ENCODE measurements at regions not wholly inside any gene's neighbourhood (a gene's known extent, or its start where the extent isn't known, plus 50 kb on each side); places are given as distances from the start of the nearest gene placed in this dataset.

GRCh38 chr15:70466305-70466704 is 297.1 kb downstream of the UACA start:
- DNase-seq (ENCODE audit: low spot score) = no peak
- Histone ChIP-seq H3K9me2 (replicated peaks; ENCODE audit: insufficient read depth) (no peaks in the 10 kb centered on the region), H3K36me3 (replicated peaks; ENCODE audit: insufficient read depth, low read depth) (no peaks in the 10 kb centered on the region), H3K9me3 (ENCODE audit: low read depth) (no peaks in the 10 kb centered on the region), H3K27ac (no peak overlapping the region), H2AFZ (no peak overlapping the region), H3K27me3 (no peaks in the 10 kb centered on the region), H3K4me3 (no peak overlapping the region), H4K20me1 (ENCODE audit: insufficient read depth, poor library complexity, severe bottlenecking) (no peaks in the 10 kb centered on the region), H3K4me2 (no peak overlapping the region), H3K4me1 (ENCODE audit: insufficient read depth) (no peaks in the 10 kb centered on the region), H3K79me2 (no peaks in the 10 kb centered on the region)
- WGBS (ENCODE audit: low lambda C conversion rate, missing lambda C conversion rate) = 75% methylated on average over 3 of the region's 3 CpGs
- TF ChIP-seq EZH2phosphoT487 (IDR thresholded peaks at IDR 0.05; ENCODE audit: low read depth, severe bottlenecking, unreplicated experiment) = no peak
- TF ChIP-seq EZH2 (IDR thresholded peaks at IDR 0.05; ENCODE audit: borderline replicate concordance) = no peak
- no peak for TF ChIP-seq CTCF (IDR thresholded peaks at IDR 0.05; ENCODE audit: poor library complexity)

- no peak overlapping the region for H3K27ac ChIP-seq
- 88% methylated on average over 4 of the region's 4 CpGs for WGBS (ENCODE audit: low lambda C conversion rate, missing lambda C conversion rate)
- H3K4me3 ChIP-seq = no peak overlapping the region
- TF ChIP-seq EZH2phosphoT487 (IDR thresholded peaks at IDR 0.05; ENCODE audit: low read depth, severe bottlenecking, unreplicated experiment) (no peak), CTCF (IDR thresholded peaks at IDR 0.05; ENCODE audit: poor library complexity) (no peak), EZH2 (IDR thresholded peaks at IDR 0.05; ENCODE audit: borderline replicate concordance) (no peak)
- no peaks in the 10 kb centered on the region for H3K27me3 ChIP-seq
- H4K20me1 ChIP-seq (ENCODE audit: insufficient read depth, poor library complexity, severe bottlenecking) = no peaks in the 10 kb centered on the region
- H3K79me2 ChIP-seq = no peaks in the 10 kb centered on the region
- no peaks in the 10 kb centered on the region for H3K36me3 ChIP-seq (replicated peaks; ENCODE audit: insufficient read depth, low read depth)
- H3K4me1 ChIP-seq (ENCODE audit: insufficient read depth) = no peaks in the 10 kb centered on the region
- H3K9me2 ChIP-seq (replicated peaks; ENCODE audit: insufficient read depth) = no peaks in the 10 kb centered on the region
- H3K9me3 ChIP-seq (ENCODE audit: low read depth) = no peaks in the 10 kb centered on the region
- no peak overlapping the region for H2AFZ ChIP-seq
- no peak for DNase-seq (ENCODE audit: low spot score)
- H3K4me2 ChIP-seq = no peak overlapping the region
Observed at GRCh38 chr15:70465812-70466211, 297.5 kb downstream of the UACA start.

DNA sequence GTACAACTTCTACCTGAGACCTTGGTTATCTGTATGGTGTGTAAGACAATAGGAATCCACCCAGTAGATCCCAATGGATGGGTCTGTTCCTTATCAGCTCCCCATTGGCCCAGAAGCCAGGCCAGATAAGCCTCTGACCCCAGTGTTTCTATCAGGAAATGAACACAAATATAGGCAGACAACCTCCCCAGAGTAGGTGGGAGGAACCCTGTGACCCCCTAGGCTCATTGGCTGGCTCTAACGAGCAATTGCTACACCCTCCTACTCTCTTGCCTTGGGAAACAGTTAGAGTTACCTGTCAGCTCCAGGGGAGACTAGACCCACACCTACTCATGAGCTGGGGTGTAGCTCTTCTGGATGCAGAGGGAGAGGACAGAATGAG is 299.9 kb downstream of the UACA start:
- TF ChIP-seq EZH2 (IDR thresholded peaks at IDR 0.05; ENCODE audit: borderline replicate concordance) (no peak), CTCF (IDR thresholded peaks at IDR 0.05; ENCODE audit: poor library complexity) (no peak), EZH2phosphoT487 (IDR thresholded peaks at IDR 0.05; ENCODE audit: low read depth, severe bottlenecking, unreplicated experiment) (no peak)
- Histone ChIP-seq H3K79me2 (no peaks in the 10 kb centered on the region), H3K9me3 (ENCODE audit: low read depth) (no peaks in the 10 kb centered on the region), H3K27ac (no peak overlapping the region), H3K4me1 (ENCODE audit: insufficient read depth) (no peaks in the 10 kb centered on the region), H2AFZ (no peak overlapping the region), H4K20me1 (ENCODE audit: insufficient read depth, poor library complexity, severe bottlenecking) (no peaks in the 10 kb centered on the region), H3K27me3 (no peaks in the 10 kb centered on the region), H3K4me2 (no peak overlapping the region), H3K9me2 (replicated peaks; ENCODE audit: insufficient read depth) (no peaks in the 10 kb centered on the region), H3K4me3 (no peak overlapping the region), H3K36me3 (replicated peaks; ENCODE audit: insufficient read depth, low read depth) (no peaks in the 10 kb centered on the region)
- no peak for DNase-seq (ENCODE audit: low spot score)
- WGBS (ENCODE audit: low lambda C conversion rate, missing lambda C conversion rate) = 0% methylated on average over 1 of the region's 1 CpG

- Histone ChIP-seq H3K27ac (no peak overlapping the region), H4K20me1 (ENCODE audit: insufficient read depth, poor library complexity, severe bottlenecking) (no peaks in the 10 kb centered on the region), H2AFZ (no peak overlapping the region), H3K9me2 (replicated peaks; ENCODE audit: insufficient read depth) (no peaks in the 10 kb centered on the region), H3K4me3 (no peak overlapping the region), H3K9me3 (ENCODE audit: low read depth) (no peaks in the 10 kb centered on the region), H3K27me3 (no peaks in the 10 kb centered on the region), H3K79me2 (no peaks in the 10 kb centered on the region), H3K4me2 (no peak overlapping the region), H3K36me3 (replicated peaks; ENCODE audit: insufficient read depth, low read depth) (no peaks in the 10 kb centered on the region), H3K4me1 (ENCODE audit: insufficient read depth) (no peaks in the 10 kb centered on the region)
- DNase-seq (ENCODE audit: low spot score) = no peak
- WGBS (ENCODE audit: low lambda C conversion rate, missing lambda C conversion rate) = 82% methylated on average over 1 of the region's 1 CpG
- TF ChIP-seq EZH2 (IDR thresholded peaks at IDR 0.05; ENCODE audit: borderline replicate concordance) (no peak), EZH2phosphoT487 (IDR thresholded peaks at IDR 0.05; ENCODE audit: low read depth, severe bottlenecking, unreplicated experiment) (no peak), CTCF (IDR thresholded peaks at IDR 0.05; ENCODE audit: poor library complexity) (no peak)
Observed at GRCh38 chr15:70461992-70462391, 301.4 kb downstream of the UACA start.

All from hepatocyte (in vitro differentiated cells).